Thyroid gland (tissue), 4 donors: ENCODE measurements at regions not wholly inside any gene's neighbourhood (a gene's known extent, or its start where the extent isn't known, plus 50 kb on each side); places are given as distances from the start of the nearest gene placed in this dataset.
"Not testable (repeated sequence)": the region's sequence is repeated elsewhere in the genome, so short reads cannot be mapped to it uniquely, and the experiment has no call there.

Source experiments
- DNase-seq, 2 donors: peaks; one replicate each; pipeline ENCODE4 v3.0.0-alpha.2; 2019
- H3K27ac ChIP-seq, 3 donors: fragments of 200-600 bp; sonication (generic); 1 replicate in 2 of 3; 2 replicates in 1 of 3; pipeline ENCODE4 v1.5.1; 2016 to 2019; ENCODE audit warnings: mild to moderate bottlenecking in 1 of 3, moderate library complexity in 1 of 3
- H3K27me3 ChIP-seq: fragments of 200-600 bp; sonication (generic); one replicate; pipeline ENCODE4 v1.5.1; 2019
- H3K36me3 ChIP-seq, 2 donors: fragments of 200-600 bp; sonication (generic); one replicate each; pipeline ENCODE4 v1.5.1; 2016 to 2019
- H3K4me1 ChIP-seq, 2 donors: fragments of 200-600 bp; sonication (generic); one replicate each; pipeline ENCODE4 v1.5.1; 2017 to 2019
- H3K4me3 ChIP-seq, 3 donors: fragments of 200-600 bp; sonication (generic); replicated peaks in 1 of 3; 1 replicate in 2 of 3; 2 replicates in 1 of 3; pipeline ENCODE4 v1.5.1; 2016; ENCODE audit warnings: mild to moderate bottlenecking in 1 of 3
- H3K9me3 ChIP-seq: fragments of 200-600 bp; sonication (generic); one replicate; pipeline ENCODE4 v1.5.1; 2017
- CTCF ChIP-seq, 6 experiments: fragments of 200-600 bp in 3 of 6; fragments of 450-650 bp in 3 of 6; sonication (generic) in 3 of 6; IDR thresholded peaks; one replicate each; pipeline ENCODE4 v1.5.1; 2016 to 2019; ENCODE audit warnings: antibody characterized with exemption in 6 of 6, mild to moderate bottlenecking in 2 of 6, inconsistent platforms in 1 of 6, moderate library complexity in 1 of 6
- POLR2A ChIP-seq, 2 donors: fragments of 450-650 bp; IDR thresholded peaks; one replicate each; pipeline ENCODE4 v1.6.1; 2017; ENCODE audit warnings: antibody characterized with exemption in 2 of 2, mild to moderate bottlenecking in 2 of 2, moderate library complexity in 1 of 2
- WGBS, 2 donors: methylation state at CpG; one replicate each; pipeline ENCODE4 v1.1.5; 2017; 5-methylcytosine and 5-hydroxymethylcytosine counted together
- intact Hi-C: fragments of 100-400 bp; cut with DNase I; formaldehyde crosslinking; loops from one replicate; pipeline ENCODE4 v1.15.1; 2023

GRCh38 chr1:234827656-234828055, 217.7 kb upstream of the IRF2BP2 start:
- H3K36me3 ChIP-seq, result no peaks in the 10 kb centered on the region
- TF ChIP-seq POLR2A (IDR thresholded peaks at IDR 0.05), result no peak
- TF ChIP-seq CTCF (IDR thresholded peaks at IDR 0.05), result no peak
- no peaks in the 10 kb centered on the region for H3K27me3 ChIP-seq
- H3K27ac ChIP-seq, result peak overlapping the region in 1 of 3 donors; percentile 5
- no peak overlapping the region for H3K4me3 ChIP-seq
- WGBS, 2 donors, result 81 to 94% methylated on average over 5 to 7 of the region's 7 CpGs
- H3K9me3 ChIP-seq, result no peaks in the 10 kb centered on the region
- H3K4me1 ChIP-seq, result peaks cover 0 to 11% of the 10 kb centered on the region in 2 donors
- intact Hi-C loops, result no loop called here
- no peak for DNase-seq

GRCh38 chr1:234827181-234827580, 217.2 kb upstream of the IRF2BP2 start:
- Histone ChIP-seq H3K36me3 (no peaks in the 10 kb centered on the region), H3K4me1 (peaks cover 0 to 11% of the 10 kb centered on the region in 2 donors), H3K27ac (no peak overlapping the region), H3K9me3 (no peaks in the 10 kb centered on the region), H3K27me3 (no peaks in the 10 kb centered on the region), H3K4me3 (no peak overlapping the region)
- no peak for DNase-seq
- WGBS, 2 donors, result 92 to 100% methylated on average over 1 of the region's 1 CpG
- TF ChIP-seq CTCF (IDR thresholded peaks at IDR 0.05), result no peak
- no peak for TF ChIP-seq POLR2A (IDR thresholded peaks at IDR 0.05)
- intact Hi-C loops, result no loop called here

GRCh38 chr1:234826352-234826751, 216.4 kb upstream of the IRF2BP2 start:
- TF ChIP-seq CTCF (IDR thresholded peaks at IDR 0.05), result no peak
- no peak for TF ChIP-seq POLR2A (IDR thresholded peaks at IDR 0.05)
- Histone ChIP-seq H3K36me3 (no peaks in the 10 kb centered on the region), H3K27ac (no peak overlapping the region), H3K9me3 (no peaks in the 10 kb centered on the region), H3K4me3 (no peak overlapping the region), H3K27me3 (no peaks in the 10 kb centered on the region), H3K4me1 (peaks cover 0 to 11% of the 10 kb centered on the region in 2 donors)
- DNase-seq, result no peak
- WGBS, 2 donors, result 95 to 97% methylated on average over 7 of the region's 7 CpGs
- intact Hi-C loops, result no loop called here

- no peak overlapping the region for H3K4me3 ChIP-seq
- 79 to 91% methylated on average over 7 of the region's 7 CpGs for WGBS, 2 donors
- DNase-seq, result no peak
- H3K9me3 ChIP-seq, result no peaks in the 10 kb centered on the region
- intact Hi-C loops, result no loop called here
- H3K36me3 ChIP-seq, result no peaks in the 10 kb centered on the region
- no peak overlapping the region for H3K27ac ChIP-seq
- H3K27me3 ChIP-seq, result no peaks in the 10 kb centered on the region
- TF ChIP-seq CTCF (IDR thresholded peaks at IDR 0.05) (no peak), POLR2A (IDR thresholded peaks at IDR 0.05) (no peak)
- peaks cover 0 to 11% of the 10 kb centered on the region in 2 donors for H3K4me1 ChIP-seq
Measured at GRCh38 chr1:234825498-234826165, 215.7 kb upstream of the IRF2BP2 start.

- intact Hi-C loops, H3K36me3 ChIP-seq, H3K27me3 ChIP-seq, H3K4me3 ChIP-seq, H3K9me3 ChIP-seq, H3K27ac ChIP-seq, DNase-seq: not testable (repeated sequence)
- peaks cover 0 to 11% of the 10 kb centered on the region in 2 donors for H3K4me1 ChIP-seq
- 91 to 94% methylated on average over 7 of the region's 7 CpGs for WGBS, 2 donors
Measured at GRCh38 chr1:234824836-234825235, 214.9 kb upstream of the IRF2BP2 start.
